Stimulated activated naive CD8-positive, alpha-beta T cell treated with anti-CD3 and anti-CD28 coated beads, Interleukin-15, amount 100 ng/mL, for 72 hours (primary cell): ENCODE measurements at regions not wholly inside any gene's neighbourhood (a gene's known extent, or its start where the extent isn't known, plus 50 kb on each side); places are given as distances from the start of the nearest gene placed in this dataset.

Experiments used
- ATAC-seq: fragments of 150-1000 bp; cut with Tn5 transposase; 2 replicates; pipeline ENCODE4 v1.10.0; 2021; ENCODE audit warnings: mild to moderate bottlenecking, moderate library complexity
- DNase-seq, 2 donors: peaks; one replicate each; pipeline ENCODE4 v3.0.0; 2021 to 2022
- H3K27ac Mint-ChIP-seq, 2 donors: one replicate each; pipeline ENCODE4 v1.8.0; 2022; ENCODE audit warnings: mild to moderate bottlenecking in 2 of 2, mixed read lengths in 2 of 2, moderate library complexity in 2 of 2
- H3K27me3 Mint-ChIP-seq: one replicate; pipeline ENCODE4 v1.8.0; 2022; ENCODE audit warnings: mixed read lengths
- H3K4me1 Mint-ChIP-seq: one replicate; pipeline ENCODE4 v1.8.0; 2022; ENCODE audit warnings: mild to moderate bottlenecking, mixed read lengths
- H3K4me3 Mint-ChIP-seq, 2 donors: one replicate each; pipeline ENCODE4 v1.8.0; 2022; ENCODE audit warnings: mild to moderate bottlenecking in 2 of 2, mixed read lengths in 2 of 2, moderate library complexity in 1 of 2
- H3K9me3 Mint-ChIP-seq, 2 donors: one replicate each; pipeline ENCODE4 v1.8.0; 2022; ENCODE audit warnings: mixed read lengths in 2 of 2

DNA sequence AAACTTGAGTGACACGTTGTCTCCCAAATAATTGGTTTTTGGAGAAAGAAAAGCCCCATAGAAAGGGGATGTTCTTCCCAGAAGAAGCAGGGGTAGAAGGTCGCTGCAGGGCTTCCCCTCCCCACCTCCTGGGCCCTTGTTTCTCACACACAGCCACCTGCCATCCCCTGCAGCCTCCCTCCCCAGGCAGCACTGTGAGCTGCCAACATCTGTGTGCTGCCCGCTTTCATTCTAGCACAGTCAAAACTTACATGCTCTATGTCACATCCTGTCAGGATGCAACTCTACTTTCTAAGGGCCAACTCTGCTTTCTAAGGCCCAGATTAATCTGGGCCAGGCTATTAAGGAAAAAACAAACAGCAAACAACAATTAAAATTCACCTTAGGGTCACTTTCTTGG, 309.4 kb upstream of the ZC3H12C start:
- no peak for DNase-seq
- no peak for ATAC-seq
- no peak overlapping the region for H3K27ac Mint-ChIP-seq

DNA sequence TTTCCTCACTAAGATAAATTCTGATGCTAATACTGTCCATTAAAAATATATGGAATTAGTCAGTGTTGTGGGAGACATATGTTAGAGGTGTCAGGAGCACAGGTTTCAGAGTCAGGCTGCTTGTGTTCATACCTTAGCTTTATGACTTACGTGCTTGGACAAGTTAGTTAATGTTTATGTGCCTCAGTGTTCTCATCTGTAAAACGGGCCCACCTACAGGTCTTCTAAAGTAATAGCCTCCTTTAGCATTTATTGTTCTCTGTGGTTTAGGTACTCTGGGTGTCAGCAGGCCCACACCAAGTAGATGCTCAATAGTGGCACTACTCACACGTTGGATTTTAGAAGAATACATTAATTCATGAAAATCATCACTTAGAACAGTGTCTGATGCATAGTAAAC, 308.7 kb upstream of the ZC3H12C start:
- Mint-ChIP-seq H3K4me3 (no peak overlapping the region), H3K4me1 (no peaks in the 10 kb centered on the region), H3K27me3 (no peaks in the 10 kb centered on the region), H3K9me3 (no peaks in the 10 kb centered on the region), H3K27ac (no peak overlapping the region)
- no peak for DNase-seq
- no peak for ATAC-seq

More for the DNA sequence above, 309.4 kb upstream of the ZC3H12C start:
- Mint-ChIP-seq H3K27me3 (no peaks in the 10 kb centered on the region), H3K9me3 (no peaks in the 10 kb centered on the region), H3K4me3 (no peak overlapping the region), H3K4me1 (no peaks in the 10 kb centered on the region)

DNA sequence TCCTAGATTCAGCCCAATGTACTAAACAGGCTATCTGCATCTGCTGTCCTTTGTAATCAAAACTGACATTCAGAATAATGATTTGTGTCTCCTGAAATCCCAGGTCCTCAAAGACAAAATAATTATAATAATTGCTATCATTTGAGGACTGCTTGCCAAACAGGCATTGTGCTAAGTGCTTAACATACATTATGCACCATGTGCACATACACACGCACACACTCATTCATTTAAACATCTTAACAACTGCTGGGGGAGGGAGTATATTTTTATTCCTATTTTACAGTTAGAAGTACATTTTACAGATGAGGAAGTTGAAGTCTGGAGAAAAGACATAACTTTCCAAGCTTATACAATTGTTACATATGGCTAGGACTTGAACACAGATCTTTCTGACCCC, 308.0 kb upstream of the ZC3H12C start:
- H3K4me1 Mint-ChIP-seq, result no peaks in the 10 kb centered on the region
- H3K27ac Mint-ChIP-seq, result no peak overlapping the region
- H3K27me3 Mint-ChIP-seq, result no peaks in the 10 kb centered on the region
- no peaks in the 10 kb centered on the region for H3K9me3 Mint-ChIP-seq
- no peak for ATAC-seq
- no peak for DNase-seq
- H3K4me3 Mint-ChIP-seq, result no peak overlapping the region

DNA sequence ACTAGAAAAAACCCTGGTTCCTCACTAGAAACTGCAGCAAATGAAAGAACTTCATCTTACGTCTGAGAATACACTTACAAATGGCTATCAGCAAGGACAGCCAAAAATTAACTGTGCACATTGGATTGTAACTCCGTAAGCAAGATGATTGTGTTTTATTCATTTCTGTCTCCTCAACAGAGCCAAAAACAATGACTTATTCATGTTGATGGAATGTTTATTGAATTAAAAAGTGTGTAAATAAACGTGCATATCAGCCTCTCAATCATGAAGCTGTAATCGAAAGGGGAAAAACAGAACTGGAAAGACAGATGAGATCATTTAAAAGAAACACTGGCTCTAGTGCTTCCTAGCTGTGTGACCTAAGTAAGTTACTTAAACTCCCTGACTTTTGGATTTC, 307.5 kb upstream of the ZC3H12C start:
- Mint-ChIP-seq H3K27me3 (no peaks in the 10 kb centered on the region), H3K4me1 (no peaks in the 10 kb centered on the region), H3K27ac (no peak overlapping the region), H3K9me3 (no peaks in the 10 kb centered on the region), H3K4me3 (no peak overlapping the region)
- ATAC-seq (no peak), DNase-seq (no peak)

DNA sequence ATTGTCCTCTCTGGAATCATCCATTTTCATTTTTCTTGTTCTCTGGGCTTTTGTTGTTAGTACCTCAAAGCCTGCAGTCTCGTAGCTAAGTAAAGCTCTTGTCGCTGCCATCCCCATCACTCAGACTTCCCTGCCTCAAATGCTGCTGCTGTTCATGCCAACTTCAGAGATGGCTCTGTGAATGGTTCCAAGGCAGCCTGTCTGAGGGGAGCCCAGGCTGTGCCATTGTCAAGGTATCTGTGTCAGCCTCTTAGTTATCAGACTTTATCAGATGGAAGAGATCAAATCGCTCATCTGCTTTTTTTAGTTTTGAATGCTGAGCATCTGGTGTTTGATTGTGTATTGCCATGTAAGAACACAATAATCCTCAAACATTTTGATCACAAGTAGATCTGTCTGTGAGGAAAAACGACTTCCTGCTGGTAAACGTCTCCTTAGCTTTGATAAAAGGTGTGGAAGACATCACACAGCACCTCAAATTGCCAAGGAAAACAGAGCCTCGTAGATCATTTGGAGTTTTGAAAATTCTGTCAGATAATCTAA, 304.2 kb upstream of the ZC3H12C start:
- Mint-ChIP-seq H3K27ac (no peak overlapping the region), H3K27me3 (no peaks in the 10 kb centered on the region), H3K9me3 (no peaks in the 10 kb centered on the region), H3K4me1 (no peaks in the 10 kb centered on the region), H3K4me3 (no peak overlapping the region)
- no peak for ATAC-seq
- no peak for DNase-seq

DNA sequence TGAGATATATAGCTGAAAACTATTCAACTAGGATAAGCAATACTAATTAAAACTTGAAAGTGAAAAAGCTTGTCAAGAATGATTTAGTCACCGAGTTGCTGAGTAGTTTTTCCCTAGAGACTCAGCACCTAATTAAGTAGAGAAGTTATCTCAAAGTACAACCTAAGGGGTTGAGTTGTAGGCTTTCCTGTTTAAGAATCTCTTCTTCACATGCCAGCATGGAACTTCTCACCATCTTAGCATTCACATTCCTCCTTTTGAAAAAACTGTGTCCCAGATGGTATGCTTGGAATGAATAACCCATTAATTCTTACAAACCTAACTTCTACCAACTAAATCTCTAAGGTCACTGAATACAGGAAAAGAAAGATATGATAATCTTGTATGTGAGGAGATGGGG, 303.3 kb upstream of the ZC3H12C start:
- ATAC-seq (no peak), DNase-seq (no peak)
- Mint-ChIP-seq H3K9me3 (no peaks in the 10 kb centered on the region), H3K27ac (no peak overlapping the region), H3K4me1 (no peaks in the 10 kb centered on the region), H3K27me3 (no peaks in the 10 kb centered on the region), H3K4me3 (no peak overlapping the region)

DNA sequence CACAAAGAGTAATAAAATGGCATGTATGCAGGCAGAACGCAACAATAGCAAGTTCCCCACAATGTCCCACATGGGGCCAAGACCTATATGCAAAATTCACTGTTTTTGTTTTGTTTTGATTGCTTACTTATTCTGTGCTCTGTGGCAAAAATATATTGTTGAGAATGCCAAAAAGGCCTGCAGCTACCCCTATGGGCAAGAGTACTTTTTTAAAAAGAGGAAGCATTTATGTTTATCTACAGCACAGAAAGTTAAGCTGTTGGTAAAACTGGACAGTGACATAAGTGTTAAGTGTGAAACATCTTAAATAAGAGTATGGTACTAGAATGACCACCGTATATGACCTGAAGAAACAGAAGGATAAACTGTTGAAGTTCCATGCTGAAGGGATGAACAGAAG, 301.9 kb upstream of the ZC3H12C start:
- Mint-ChIP-seq H3K27ac (no peak overlapping the region), H3K9me3 (no peaks in the 10 kb centered on the region), H3K4me3 (no peak overlapping the region), H3K4me1 (no peaks in the 10 kb centered on the region), H3K27me3 (no peaks in the 10 kb centered on the region)
- ATAC-seq (no peak), DNase-seq (no peak)

DNA sequence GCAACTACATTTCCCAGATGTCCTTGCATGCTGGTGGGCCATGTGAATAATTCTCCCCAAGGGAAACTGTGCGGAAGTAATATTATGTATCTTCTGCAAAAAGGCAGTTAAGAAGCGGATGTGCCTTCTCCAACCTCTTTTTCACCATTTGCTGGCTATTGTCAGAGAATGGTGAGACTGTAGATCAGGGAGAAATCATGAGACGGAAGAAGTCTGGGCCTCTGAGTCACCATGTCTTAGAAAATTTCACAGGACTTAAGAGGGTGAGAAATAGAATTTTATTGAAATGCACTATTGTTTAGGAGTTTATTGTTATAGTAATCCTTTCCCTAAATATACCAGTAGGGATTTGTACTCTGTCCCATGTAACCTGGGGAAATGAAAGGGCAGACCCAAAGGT, 298.7 kb upstream of the ZC3H12C start:
- DNase-seq, result no peak
- no peak for ATAC-seq
- Mint-ChIP-seq H3K4me1 (no peaks in the 10 kb centered on the region), H3K27me3 (no peaks in the 10 kb centered on the region), H3K4me3 (no peak overlapping the region), H3K27ac (no peak overlapping the region), H3K9me3 (no peaks in the 10 kb centered on the region)

DNA sequence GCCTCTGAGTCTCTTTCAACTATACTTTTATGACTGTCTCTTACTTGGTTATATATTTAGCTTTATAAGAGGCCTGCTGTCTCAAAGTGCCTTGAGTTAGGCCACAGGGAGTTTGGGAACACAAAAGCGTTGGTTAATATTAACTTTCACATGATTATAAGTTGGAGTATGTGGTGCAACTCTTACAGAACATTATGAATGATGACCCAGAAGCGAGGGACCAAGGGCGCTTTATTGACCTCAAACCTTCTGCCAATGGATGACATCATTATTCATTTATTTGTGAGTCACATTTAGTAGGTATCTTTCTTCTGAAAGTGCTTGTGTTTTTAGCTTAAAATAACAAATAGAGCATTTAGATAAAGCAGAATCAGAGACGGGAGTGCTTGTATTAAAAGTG, 298.0 kb upstream of the ZC3H12C start:
- H3K27me3 Mint-ChIP-seq, result no peaks in the 10 kb centered on the region
- H3K9me3 Mint-ChIP-seq, result no peaks in the 10 kb centered on the region
- no peak for DNase-seq
- ATAC-seq, result no peak
- H3K4me3 Mint-ChIP-seq, result no peak overlapping the region
- no peaks in the 10 kb centered on the region for H3K4me1 Mint-ChIP-seq
- H3K27ac Mint-ChIP-seq, result no peak overlapping the region

DNA sequence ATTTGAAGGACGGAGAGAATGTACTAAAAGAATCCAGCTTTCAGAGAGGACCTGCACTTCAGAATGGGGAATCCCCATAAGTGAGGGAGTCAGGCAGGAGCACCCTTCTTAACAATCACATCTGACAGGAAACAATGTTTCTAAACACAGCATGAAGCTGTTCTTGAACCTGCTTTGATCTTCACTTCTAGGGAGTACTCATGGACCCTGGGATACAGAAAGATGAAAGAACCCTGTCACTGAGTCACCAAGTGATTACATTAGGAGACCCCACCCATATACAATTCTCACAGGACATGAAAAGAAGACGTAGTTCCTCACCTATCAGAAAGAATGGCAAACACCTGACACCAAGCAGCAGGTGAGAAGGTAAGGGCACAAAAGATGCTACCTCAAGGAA, 296.9 kb upstream of the ZC3H12C start:
- DNase-seq (no peak), ATAC-seq (no peak)
- no peak overlapping the region for H3K4me3 Mint-ChIP-seq
- no peaks in the 10 kb centered on the region for H3K27me3 Mint-ChIP-seq
- no peaks in the 10 kb centered on the region for H3K9me3 Mint-ChIP-seq
- no peak overlapping the region for H3K27ac Mint-ChIP-seq
- H3K4me1 Mint-ChIP-seq, result no peaks in the 10 kb centered on the region

DNA sequence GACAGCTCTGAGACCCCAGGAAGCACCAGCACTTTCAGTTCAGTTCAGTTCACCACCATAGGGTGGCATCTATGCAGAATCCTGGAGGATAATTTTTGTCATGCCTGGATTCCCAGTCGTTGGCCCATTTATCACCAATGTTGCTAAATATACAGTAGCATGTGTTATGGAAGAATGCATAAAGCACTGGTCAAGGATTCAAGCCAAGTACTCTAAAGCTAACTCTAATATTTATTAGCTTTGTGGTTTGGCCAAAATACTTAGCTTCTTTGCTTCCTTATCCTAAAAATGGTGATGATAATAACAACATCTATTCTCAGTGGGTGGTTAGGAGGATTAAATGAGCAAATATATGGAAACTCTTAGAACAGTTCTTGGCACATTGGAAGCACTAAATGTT, 294.7 kb upstream of the ZC3H12C start:
- DNase-seq (no peak), ATAC-seq (no peak)
- Mint-ChIP-seq H3K4me3 (no peak overlapping the region), H3K27me3 (no peaks in the 10 kb centered on the region), H3K27ac (no peak overlapping the region), H3K9me3 (no peaks in the 10 kb centered on the region), H3K4me1 (no peaks in the 10 kb centered on the region)

DNA sequence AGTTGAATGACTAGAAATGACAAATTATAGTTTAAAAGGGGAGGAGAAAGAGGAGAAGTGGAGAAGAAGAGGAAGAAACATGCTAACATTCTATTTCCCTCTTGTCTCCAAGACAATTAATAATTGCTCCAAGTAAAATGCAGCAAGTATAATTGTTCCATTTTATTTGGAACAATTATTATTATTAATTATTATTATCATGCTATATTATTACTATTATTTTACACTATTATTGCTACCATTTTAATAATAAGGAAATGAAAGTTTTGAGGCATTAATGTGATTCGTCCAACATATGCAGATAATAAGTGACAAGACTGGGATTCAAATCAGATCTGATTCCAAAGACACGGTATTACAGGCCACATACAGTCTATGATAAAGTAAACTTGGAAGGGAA, 293.6 kb upstream of the ZC3H12C start:
- ATAC-seq (no peak), DNase-seq (no peak)
- no peak overlapping the region for H3K4me3 Mint-ChIP-seq
- no peaks in the 10 kb centered on the region for H3K4me1 Mint-ChIP-seq
- H3K9me3 Mint-ChIP-seq, result peaks cover 0 to 3% of the 10 kb centered on the region in 2 donors
- H3K27ac Mint-ChIP-seq, result no peak overlapping the region
- no peaks in the 10 kb centered on the region for H3K27me3 Mint-ChIP-seq

DNA sequence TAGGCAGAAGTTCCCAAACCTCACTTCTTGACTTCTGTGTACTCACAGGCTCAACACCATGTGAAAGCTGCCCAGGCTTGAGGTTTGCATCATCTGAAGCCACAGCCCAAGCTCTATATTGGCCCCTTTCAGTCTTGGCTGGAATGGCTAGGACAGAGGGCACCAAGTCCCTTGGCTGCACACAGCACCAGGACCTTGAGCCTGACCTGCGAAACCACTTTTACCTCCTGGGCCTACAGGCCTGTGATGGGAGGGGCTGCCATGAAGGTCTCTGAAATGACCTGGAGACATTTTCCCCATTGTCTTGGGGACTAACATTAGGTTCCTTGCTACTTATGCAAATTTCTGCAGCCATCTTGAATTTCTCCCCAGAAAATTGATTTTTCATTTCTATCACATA, 288.3 kb upstream of the ZC3H12C start:
- Mint-ChIP-seq H3K4me1 (no peaks in the 10 kb centered on the region), H3K27ac (no peak overlapping the region), H3K4me3 (no peak overlapping the region), H3K27me3 (no peaks in the 10 kb centered on the region), H3K9me3 (peaks cover 0 to 17% of the 10 kb centered on the region in 2 donors)
- DNase-seq (no peak), ATAC-seq (no peak)

DNA sequence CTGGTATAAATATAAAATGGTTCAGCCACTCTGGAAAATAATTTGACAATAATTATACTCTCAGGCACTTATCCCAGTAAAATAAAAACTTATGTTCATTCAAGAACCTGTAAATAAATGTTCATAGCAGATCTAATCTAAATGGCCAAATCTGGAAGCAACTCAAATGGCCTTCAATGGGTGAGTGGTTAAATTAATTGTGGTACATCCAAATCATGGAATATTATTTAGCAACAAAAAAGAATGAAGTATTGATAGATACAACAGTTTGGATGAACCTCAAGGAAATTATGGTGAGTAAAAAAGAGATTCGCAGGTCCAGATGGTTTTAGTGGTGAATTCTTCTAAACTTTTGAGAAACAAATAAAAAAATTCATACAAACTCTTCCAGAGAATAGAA, 287.0 kb upstream of the ZC3H12C start:
- Mint-ChIP-seq H3K27me3 (no peaks in the 10 kb centered on the region), H3K9me3 (peaks cover 0 to 17% of the 10 kb centered on the region in 2 donors), H3K4me3 (no peak overlapping the region)

DNA sequence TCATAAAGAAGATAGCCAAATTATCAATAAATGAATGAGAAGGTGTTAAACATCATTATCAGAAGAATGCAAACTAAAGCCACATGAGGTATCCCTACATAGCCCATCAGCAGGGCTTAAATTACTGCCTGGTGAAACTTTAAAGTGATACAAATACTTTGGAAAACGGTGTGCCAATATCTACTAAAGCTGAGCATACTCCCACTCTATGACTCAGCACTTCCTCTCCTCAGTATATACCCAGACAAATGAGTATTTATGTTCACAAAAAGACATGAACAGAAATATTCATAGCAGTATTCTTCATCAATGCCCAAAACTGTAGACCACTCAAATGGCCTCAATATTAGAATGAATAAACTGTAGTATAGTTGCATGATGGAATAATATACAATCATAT, 284.6 kb upstream of the ZC3H12C start:
- no peak overlapping the region for H3K4me3 Mint-ChIP-seq
- no peaks in the 10 kb centered on the region for H3K27me3 Mint-ChIP-seq
- no peak for ATAC-seq
- H3K4me1 Mint-ChIP-seq, result no peaks in the 10 kb centered on the region
- no peak for DNase-seq
- peaks cover 0 to 17% of the 10 kb centered on the region in 2 donors for H3K9me3 Mint-ChIP-seq
- H3K27ac Mint-ChIP-seq, result no peak overlapping the region

More for the DNA sequence above, 287.0 kb upstream of the ZC3H12C start:
- Mint-ChIP-seq H3K4me1 (no peaks in the 10 kb centered on the region), H3K27ac (no peak overlapping the region)
- ATAC-seq (no peak), DNase-seq (no peak)

DNA sequence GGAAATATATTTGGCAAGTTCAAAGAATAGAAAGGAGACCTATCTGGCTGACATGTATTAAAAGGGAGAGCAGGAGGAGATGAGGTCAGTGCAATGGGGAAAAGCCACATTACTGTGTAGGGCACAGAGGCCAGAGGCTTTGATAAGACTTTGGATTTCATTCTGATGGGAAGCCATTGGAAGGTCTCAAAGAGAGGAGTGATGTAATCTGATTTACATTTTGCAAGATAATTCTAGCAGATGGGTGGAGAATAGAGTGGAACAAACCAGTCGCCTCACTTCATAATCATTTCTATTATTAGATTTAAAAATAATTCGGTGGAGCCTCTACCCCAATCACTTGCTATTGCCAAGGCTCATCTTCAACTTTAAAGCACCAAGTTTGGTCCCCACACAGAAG, 278.4 kb upstream of the ZC3H12C start:
- Mint-ChIP-seq H3K9me3 (no peaks in the 10 kb centered on the region), H3K27ac (no peak overlapping the region), H3K4me1 (peaks cover 19% of the 10 kb centered on the region), H3K4me3 (no peak overlapping the region), H3K27me3 (no peaks in the 10 kb centered on the region)
- no peak for ATAC-seq
- no peak for DNase-seq

DNA sequence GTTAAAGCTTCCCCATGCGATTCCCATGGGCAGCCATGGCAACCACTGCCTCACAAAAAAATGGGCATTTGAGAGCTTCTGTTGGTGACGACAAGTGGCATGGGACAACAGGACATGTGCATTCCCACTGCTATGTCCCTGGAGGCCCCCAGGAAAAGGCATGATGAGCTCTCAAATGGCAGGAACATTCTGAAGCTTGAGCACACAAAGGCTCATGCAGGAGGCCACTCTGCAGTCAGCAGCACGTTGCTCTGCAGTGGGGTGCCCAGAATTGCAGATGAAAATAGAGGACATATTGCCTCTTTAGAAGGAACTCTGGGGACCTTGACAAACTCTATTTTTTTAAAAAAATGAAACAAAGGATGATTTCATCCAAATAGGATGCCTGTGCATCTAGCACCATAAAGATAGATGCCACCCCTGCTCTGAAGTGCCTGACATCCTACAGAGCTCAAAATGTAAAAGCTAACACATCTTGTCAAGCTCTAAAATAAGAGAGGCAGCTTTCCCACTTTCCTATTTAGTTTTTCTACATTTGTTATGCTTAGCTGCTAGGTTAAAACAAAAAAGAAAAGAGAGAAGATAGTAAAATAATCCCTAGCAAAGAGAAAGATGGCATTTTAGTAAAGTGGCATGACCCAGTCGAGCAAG, 277.6 kb upstream of the ZC3H12C start:
- DNase-seq (no peak), ATAC-seq (no peak)
- Mint-ChIP-seq H3K9me3 (no peaks in the 10 kb centered on the region), H3K4me3 (no peak overlapping the region), H3K4me1 (peaks cover 19% of the 10 kb centered on the region), H3K27me3 (no peaks in the 10 kb centered on the region), H3K27ac (no peak overlapping the region)
